Ishikawa (cell line): ENCODE measurements at regions not wholly inside any gene's neighbourhood (a gene's known extent, or its start where the extent isn't known, plus 50 kb on each side); places are given as distances from the start of the nearest gene placed in this dataset.

Source experiments
- CEBPB ChIP-seq: IDR thresholded peaks from 2 replicates; pipeline ENCODE4 v1.6.1; 2012
- CREB1 ChIP-seq: IDR thresholded peaks from 2 replicates; pipeline ENCODE4 v1.6.1; 2012; ENCODE audit warnings: low read depth
- EGR1 ChIP-seq: IDR thresholded peaks from 2 replicates; pipeline ENCODE4 v1.6.1; 2012
- EP300 ChIP-seq: IDR thresholded peaks from 2 replicates; pipeline ENCODE4 v1.6.1; 2012; ENCODE audit warnings: borderline replicate concordance
- FOXM1 ChIP-seq: IDR thresholded peaks from 2 replicates; pipeline ENCODE4 v1.6.1; 2012; ENCODE audit warnings: low read depth, borderline replicate concordance
- MAX ChIP-seq: IDR thresholded peaks from 2 replicates; pipeline ENCODE4 v1.6.1; 2012
- NFIC ChIP-seq: IDR thresholded peaks from 2 replicates; pipeline ENCODE4 v1.6.1; 2012
- RAD21 ChIP-seq: IDR thresholded peaks from 2 replicates; pipeline ENCODE4 v1.6.1; 2012; ENCODE audit warnings: low read depth
- TAF1 ChIP-seq: IDR thresholded peaks from 2 replicates; pipeline ENCODE4 v1.6.1; 2012; ENCODE audit warnings: low read depth, mild to moderate bottlenecking
- TCF12 ChIP-seq: IDR thresholded peaks from 2 replicates; pipeline ENCODE4 v1.6.1; 2012; ENCODE audit warnings: low read depth
- TEAD4 ChIP-seq: IDR thresholded peaks from 2 replicates; pipeline ENCODE4 v1.6.1; 2012
- USF1 ChIP-seq: IDR thresholded peaks from 2 replicates; pipeline ENCODE4 v1.6.1; 2012
- YY1 ChIP-seq: IDR thresholded peaks from 2 replicates; pipeline ENCODE4 v1.6.1; 2012; ENCODE audit warnings: low read depth
- ZBTB7A ChIP-seq: IDR thresholded peaks from 2 replicates; pipeline ENCODE4 v1.6.1; 2012; ENCODE audit warnings: low read depth
- TF ChIP-seq, protein P1 (sequence below): IDR thresholded peaks from 2 replicates; pipeline ENCODE4 v1.6.1; 2012; ENCODE audit warnings: low read depth, mild to moderate bottlenecking

GRCh38 chr21:40924641-40925040 lies 77.7 kb upstream of the DSCAM start:
- TF ChIP-seq NFIC (no peak), EP300 (no peak), RAD21 (no peak), CREB1 (no peak), ZBTB7A (no peak), CEBPB (no peak), TEAD4 (no peak), USF1 (no peak), YY1 (no peak)

DNA sequence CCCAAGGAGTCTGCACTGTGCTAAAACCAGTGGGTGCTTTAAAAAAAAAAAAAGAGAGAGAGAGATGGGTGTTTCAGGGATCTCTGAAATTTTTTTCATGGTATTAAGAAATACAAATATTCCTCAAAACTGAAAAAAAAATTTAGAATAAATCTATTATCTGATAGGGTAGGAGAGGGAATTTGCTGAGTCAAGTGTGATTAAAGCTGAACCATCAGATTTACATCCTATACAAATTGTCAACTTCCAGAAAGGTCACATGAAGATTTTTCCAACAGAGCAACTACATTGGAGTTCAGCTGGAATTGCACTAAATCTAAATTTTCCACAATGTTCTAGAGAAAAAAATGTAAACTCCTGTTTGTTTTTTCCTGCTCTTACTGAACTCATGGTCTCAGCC lies 79.3 kb upstream of the DSCAM start:
- TF ChIP-seq ZBTB7A (no peak), NFIC (no peak), CEBPB (no peak), FOXM1 (no peak), USF1 (no peak), TEAD4 (no peak), EP300 (no peak), MAX (no peak), TCF12 (no peak), CREB1 (no peak), RAD21 (no peak), YY1 (no peak), TAF1 (no peak), EGR1 (no peak)
- TF ChIP-seq, protein P1, sequence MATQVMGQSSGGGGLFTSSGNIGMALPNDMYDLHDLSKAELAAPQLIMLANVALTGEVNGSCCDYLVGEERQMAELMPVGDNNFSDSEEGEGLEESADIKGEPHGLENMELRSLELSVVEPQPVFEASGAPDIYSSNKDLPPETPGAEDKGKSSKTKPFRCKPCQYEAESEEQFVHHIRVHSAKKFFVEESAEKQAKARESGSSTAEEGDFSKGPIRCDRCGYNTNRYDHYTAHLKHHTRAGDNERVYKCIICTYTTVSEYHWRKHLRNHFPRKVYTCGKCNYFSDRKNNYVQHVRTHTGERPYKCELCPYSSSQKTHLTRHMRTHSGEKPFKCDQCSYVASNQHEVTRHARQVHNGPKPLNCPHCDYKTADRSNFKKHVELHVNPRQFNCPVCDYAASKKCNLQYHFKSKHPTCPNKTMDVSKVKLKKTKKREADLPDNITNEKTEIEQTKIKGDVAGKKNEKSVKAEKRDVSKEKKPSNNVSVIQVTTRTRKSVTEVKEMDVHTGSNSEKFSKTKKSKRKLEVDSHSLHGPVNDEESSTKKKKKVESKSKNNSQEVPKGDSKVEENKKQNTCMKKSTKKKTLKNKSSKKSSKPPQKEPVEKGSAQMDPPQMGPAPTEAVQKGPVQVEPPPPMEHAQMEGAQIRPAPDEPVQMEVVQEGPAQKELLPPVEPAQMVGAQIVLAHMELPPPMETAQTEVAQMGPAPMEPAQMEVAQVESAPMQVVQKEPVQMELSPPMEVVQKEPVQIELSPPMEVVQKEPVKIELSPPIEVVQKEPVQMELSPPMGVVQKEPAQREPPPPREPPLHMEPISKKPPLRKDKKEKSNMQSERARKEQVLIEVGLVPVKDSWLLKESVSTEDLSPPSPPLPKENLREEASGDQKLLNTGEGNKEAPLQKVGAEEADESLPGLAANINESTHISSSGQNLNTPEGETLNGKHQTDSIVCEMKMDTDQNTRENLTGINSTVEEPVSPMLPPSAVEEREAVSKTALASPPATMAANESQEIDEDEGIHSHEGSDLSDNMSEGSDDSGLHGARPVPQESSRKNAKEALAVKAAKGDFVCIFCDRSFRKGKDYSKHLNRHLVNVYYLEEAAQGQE = no peak

DNA sequence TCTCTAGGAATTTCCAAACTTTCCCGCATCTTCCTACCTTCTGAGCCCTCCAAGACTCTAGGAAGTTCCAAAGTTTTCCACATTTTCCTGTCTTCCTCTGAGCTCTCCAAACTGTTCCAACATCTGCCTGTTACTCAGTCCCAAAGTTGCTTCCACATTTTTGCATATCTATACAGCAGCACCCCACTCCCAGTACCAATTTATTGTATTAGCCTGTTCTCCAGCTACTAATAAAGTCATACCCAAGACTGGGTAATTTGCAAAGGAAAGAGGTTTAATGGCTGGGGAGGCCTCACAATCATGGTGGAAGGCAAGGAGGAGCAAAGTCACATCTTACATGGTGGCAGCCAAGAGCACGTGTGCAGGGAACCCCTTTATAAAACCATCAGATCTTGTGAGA lies 82.9 kb upstream of the DSCAM start:
- TF ChIP-seq NFIC (no peak), RAD21 (no peak), CREB1 (no peak), TCF12 (no peak), EP300 (no peak), YY1 (no peak), FOXM1 (no peak), ZBTB7A (no peak)
- TF ChIP-seq, protein P1 = no peak

GRCh38 chr21:40931197-40931596 lies 84.2 kb upstream of the DSCAM start:
- no peak for TF ChIP-seq CEBPB
- TF ChIP-seq, protein P1 = no peak
- TF ChIP-seq MAX = no peak
- no peak for TF ChIP-seq RAD21
- no peak for TF ChIP-seq USF1
- TF ChIP-seq TEAD4 = no peak
- no peak for TF ChIP-seq TCF12

GRCh38 chr21:40936178-40936577 lies 89.2 kb upstream of the DSCAM start:
- TF ChIP-seq FOXM1 (no peak), CEBPB (no peak), TCF12 (no peak), TEAD4 (no peak), ZBTB7A (no peak), RAD21 (no peak), YY1 (no peak), EGR1 (no peak), USF1 (no peak), MAX (no peak), NFIC (no peak), TAF1 (no peak), CREB1 (no peak), EP300 (no peak)
- TF ChIP-seq, protein P1 = no peak
